NCI-H345 (cell line): ENCODE measurements at regions not wholly inside any gene's neighbourhood (a gene's known extent, or its start where the extent isn't known, plus 50 kb on each side); places are given as distances from the start of the nearest gene placed in this dataset.

Experiments used
- DNase-seq: peaks from one replicate; lab custom pipeline; 2025; lab: John Stamatoyannopoulos, UW

- DNase-seq, result no peak
Observed at GRCh38 chr4:181176306-181176705, 1066.9 kb upstream of the TENM3 start.

- DNase-seq, result no peak
Observed at GRCh38 chr4:181181331-181181730, 1061.9 kb upstream of the TENM3 start.

GRCh38 chr4:181189751-181190150 lies 1053.5 kb upstream of the TENM3 start:
- DNase-seq, result no peak

- no peak for DNase-seq
Observed at GRCh38 chr4:181193131-181193930, 1049.9 kb upstream of the TENM3 start.

- no peak for DNase-seq
Observed at GRCh38 chr4:181194096-181194495, 1049.1 kb upstream of the TENM3 start.

- no peak for DNase-seq
Observed at GRCh38 chr4:181200076-181200475, 1043.1 kb upstream of the TENM3 start.

- DNase-seq, result no peak
Observed at GRCh38 chr4:181202240-181202639, 1041.0 kb upstream of the TENM3 start.

GRCh38 chr4:181204109-181204508 lies 1039.1 kb upstream of the TENM3 start:
- no peak for DNase-seq

GRCh38 chr4:181213551-181213950 lies 1029.7 kb upstream of the TENM3 start:
- no peak for DNase-seq

GRCh38 chr4:181216501-181216900 lies 1026.7 kb upstream of the TENM3 start:
- DNase-seq, result no peak

- DNase-seq, result no peak
Observed at GRCh38 chr4:181219783-181220416, 1023.3 kb upstream of the TENM3 start.

GRCh38 chr4:181224852-181225251 lies 1018.4 kb upstream of the TENM3 start:
- no peak for DNase-seq

- DNase-seq, result no peak
Observed at GRCh38 chr4:181225616-181226261, 1017.5 kb upstream of the TENM3 start.

- DNase-seq, result no peak
Observed at GRCh38 chr4:181234951-181235680, 1008.1 kb upstream of the TENM3 start.

GRCh38 chr4:181245326-181245725 lies 997.9 kb upstream of the TENM3 start:
- DNase-seq, result no peak

GRCh38 chr4:181249031-181249430 lies 994.2 kb upstream of the TENM3 start:
- no peak for DNase-seq

GRCh38 chr4:181254771-181255170 lies 988.4 kb upstream of the TENM3 start:
- DNase-seq, result no peak

- DNase-seq, result no peak
Observed at GRCh38 chr4:181258569-181258968, 984.6 kb upstream of the TENM3 start.

- no peak for DNase-seq
Observed at GRCh38 chr4:181259081-181259709, 984.0 kb upstream of the TENM3 start.

- DNase-seq, result no peak
Observed at GRCh38 chr4:181261279-181261678, 981.9 kb upstream of the TENM3 start.

- no peak for DNase-seq
Observed at GRCh38 chr4:181264893-181265292, 978.3 kb upstream of the TENM3 start.

- no peak for DNase-seq
Observed at GRCh38 chr4:181265370-181265769, 977.8 kb upstream of the TENM3 start.
